Neuron (in vitro differentiated cells): ENCODE measurements at regions not wholly inside any gene's neighbourhood (a gene's known extent, or its start where the extent isn't known, plus 50 kb on each side); places are given as distances from the start of the nearest gene placed in this dataset.

ENCODE experiments used
- H2AFZ ChIP-seq: one replicate; pipeline ENCODE4 v1.6.1; 2013; ENCODE audit warnings: low read depth, mild to moderate bottlenecking, inconsistent platforms, low read length, moderate library complexity
- H3K27me3 ChIP-seq: one replicate; pipeline ENCODE4 v1.6.1; 2013; ENCODE audit warnings: low read length; ENCODE audit not compliant: insufficient read depth
- H3K36me3 ChIP-seq: one replicate; pipeline ENCODE4 v1.6.1; 2013; ENCODE audit warnings: low read length; ENCODE audit not compliant: insufficient read depth
- H3K4me1 ChIP-seq: one replicate; pipeline ENCODE4 v1.6.1; 2013; ENCODE audit warnings: low read length; ENCODE audit not compliant: insufficient read depth
- H3K4me3 ChIP-seq: 2 replicates; pipeline ENCODE4 v1.5.1; 2013; ENCODE audit warnings: mild to moderate bottlenecking, low read length, moderate library complexity
- H3K9me3 ChIP-seq: one replicate; pipeline ENCODE4 v1.6.1; 2013; ENCODE audit warnings: low read length

- H3K4me3 ChIP-seq: no peak overlapping the region
- H3K27me3 ChIP-seq: no peaks in the 10 kb centered on the region
- peaks cover 5% of the 10 kb centered on the region for H3K9me3 ChIP-seq
- H3K36me3 ChIP-seq: peaks cover 52% of the 10 kb centered on the region
- H2AFZ ChIP-seq: no peak overlapping the region
- H3K4me1 ChIP-seq: peaks cover 20% of the 10 kb centered on the region
Observed at GRCh38 chr12:124422570-124423523, 128.0 kb downstream of the RFLNA start.

GRCh38 chr12:124422142-124422569 is 127.3 kb downstream of the RFLNA start:
- Histone ChIP-seq H3K4me3 (no peak overlapping the region), H2AFZ (no peak overlapping the region), H3K27me3 (no peaks in the 10 kb centered on the region), H3K9me3 (peaks cover 5% of the 10 kb centered on the region), H3K4me1 (peaks cover 14% of the 10 kb centered on the region), H3K36me3 (peaks cover 54% of the 10 kb centered on the region)

- Histone ChIP-seq H3K36me3 (peaks cover 54% of the 10 kb centered on the region), H3K9me3 (peaks cover 8% of the 10 kb centered on the region), H3K4me1 (peaks cover 4% of the 10 kb centered on the region), H3K4me3 (no peak overlapping the region), H2AFZ (no peak overlapping the region), H3K27me3 (no peaks in the 10 kb centered on the region)
Observed at GRCh38 chr12:124420996-124421674, 126.2 kb downstream of the RFLNA start.

GRCh38 chr12:124420041-124420995 is 125.4 kb downstream of the RFLNA start:
- Histone ChIP-seq H3K9me3 (peaks cover 8% of the 10 kb centered on the region), H3K36me3 (peaks cover 46% of the 10 kb centered on the region), H3K4me3 (no peak overlapping the region), H2AFZ (no peak overlapping the region), H3K4me1 (no peaks in the 10 kb centered on the region), H3K27me3 (no peaks in the 10 kb centered on the region)

GRCh38 chr12:124419292-124420040 is 124.6 kb downstream of the RFLNA start:
- Histone ChIP-seq H3K9me3 (peaks cover 8% of the 10 kb centered on the region), H3K4me3 (no peak overlapping the region), H3K36me3 (peaks cover 41% of the 10 kb centered on the region), H3K27me3 (no peaks in the 10 kb centered on the region), H3K4me1 (no peaks in the 10 kb centered on the region), H2AFZ (no peak overlapping the region)

- Histone ChIP-seq H3K4me1 (no peaks in the 10 kb centered on the region), H3K36me3 (peaks cover 41% of the 10 kb centered on the region), H3K27me3 (no peaks in the 10 kb centered on the region), H2AFZ (no peak overlapping the region), H3K4me3 (no peak overlapping the region), H3K9me3 (peaks cover 8% of the 10 kb centered on the region)
Observed at GRCh38 chr12:124418791-124419190, 123.9 kb downstream of the RFLNA start.

GRCh38 chr12:124418156-124418555 is 123.3 kb downstream of the RFLNA start:
- Histone ChIP-seq H3K36me3 (peaks cover 41% of the 10 kb centered on the region), H3K27me3 (no peaks in the 10 kb centered on the region), H3K9me3 (peaks cover 8% of the 10 kb centered on the region), H3K4me3 (no peak overlapping the region), H2AFZ (no peak overlapping the region), H3K4me1 (no peaks in the 10 kb centered on the region)

- peaks cover 8% of the 10 kb centered on the region for H3K9me3 ChIP-seq
Observed at GRCh38 chr12:124416516-124417395, 121.9 kb downstream of the RFLNA start.

GRCh38 chr12:124415064-124415463 is 120.2 kb downstream of the RFLNA start:
- H3K4me3 ChIP-seq: no peak overlapping the region
- H2AFZ ChIP-seq: no peak overlapping the region
- peaks cover 8% of the 10 kb centered on the region for H3K9me3 ChIP-seq
- peaks cover 24% of the 10 kb centered on the region for H3K36me3 ChIP-seq
- no peaks in the 10 kb centered on the region for H3K27me3 ChIP-seq
- H3K4me1 ChIP-seq: no peaks in the 10 kb centered on the region

More at GRCh38 chr12:124416516-124417395, 121.9 kb downstream of the RFLNA start:
- Histone ChIP-seq H3K36me3 (peaks cover 38% of the 10 kb centered on the region), H3K4me1 (no peaks in the 10 kb centered on the region), H2AFZ (no peak overlapping the region), H3K27me3 (no peaks in the 10 kb centered on the region), H3K4me3 (no peak overlapping the region)

- Histone ChIP-seq H3K9me3 (peaks cover 5% of the 10 kb centered on the region), H3K4me3 (no peak overlapping the region), H3K27me3 (no peaks in the 10 kb centered on the region), H2AFZ (no peak overlapping the region), H3K4me1 (no peaks in the 10 kb centered on the region), H3K36me3 (peaks cover 13% of the 10 kb centered on the region)
Observed at GRCh38 chr12:124413915-124414314, 119.0 kb downstream of the RFLNA start.

GRCh38 chr12:124413401-124413800 is 118.5 kb downstream of the RFLNA start:
- Histone ChIP-seq H3K4me1 (no peaks in the 10 kb centered on the region), H2AFZ (no peak overlapping the region), H3K4me3 (no peak overlapping the region), H3K9me3 (peaks cover 5% of the 10 kb centered on the region), H3K27me3 (no peaks in the 10 kb centered on the region), H3K36me3 (peaks cover 9% of the 10 kb centered on the region)
